HG02642 (cell line): ENCODE measurements at regions not wholly inside any gene's neighbourhood (a gene's known extent, or its start where the extent isn't known, plus 50 kb on each side); places are given as distances from the start of the nearest gene placed in this dataset.
A peak's percentile ranks its signal among the peaks of the same experiment; 100 is the strongest.
"Not testable (repeated sequence)": the region's sequence is repeated elsewhere in the genome, so short reads cannot be mapped to it uniquely, and the experiment has no call there.

Experiments used
- ATAC-seq: cut with Tn5 transposase; IDR thresholded peaks from one replicate; pipeline ENCODE4 v1.9.1; 2021; ENCODE audit warnings: mild to moderate bottlenecking; ENCODE audit not compliant: unreplicated experiment, poor library complexity

DNA sequence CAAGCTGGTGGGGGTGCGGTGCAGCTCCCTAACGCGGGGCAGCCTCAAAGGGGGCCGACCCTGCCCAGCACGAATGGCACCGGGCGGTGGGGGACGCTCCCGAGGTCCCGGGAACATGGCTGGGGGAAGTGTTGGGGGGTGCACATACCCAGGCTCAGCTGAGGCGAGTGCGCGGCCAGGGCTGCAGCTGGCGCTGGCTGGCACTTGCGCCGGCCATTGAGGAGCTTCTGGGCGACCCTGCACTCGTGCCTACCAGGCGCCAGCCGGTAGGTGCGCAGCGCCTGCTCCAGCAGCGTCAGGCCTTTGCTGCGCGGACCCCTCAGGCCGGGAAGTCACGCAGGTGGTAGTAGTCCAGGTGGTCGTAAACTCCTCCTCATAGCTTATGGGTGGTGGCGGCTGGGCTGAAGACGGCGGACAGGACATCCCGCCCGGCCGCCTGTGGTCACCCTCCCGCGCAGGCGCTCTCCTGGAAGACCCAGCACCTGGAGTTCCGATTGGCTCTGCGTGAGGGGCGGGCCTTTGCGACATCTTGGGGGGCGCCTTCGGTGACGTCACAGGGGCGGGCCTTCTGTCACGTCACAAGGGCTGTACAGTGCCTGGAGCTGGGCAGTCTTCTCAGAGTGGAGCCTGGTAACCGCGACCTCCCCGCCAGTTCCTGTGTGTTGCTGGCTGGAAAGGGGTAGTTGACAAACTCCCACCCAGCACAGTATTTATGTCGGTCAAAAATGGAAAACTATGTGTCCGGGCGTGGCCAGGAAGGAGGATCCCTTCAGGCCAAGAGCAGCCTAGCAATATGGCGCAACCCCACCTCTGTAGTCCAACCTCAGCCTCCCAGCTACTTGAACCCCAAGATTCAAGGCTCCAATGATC is 74.5 kb upstream of the ERV3-1 start:
- peak; percentile 100 for ATAC-seq

DNA sequence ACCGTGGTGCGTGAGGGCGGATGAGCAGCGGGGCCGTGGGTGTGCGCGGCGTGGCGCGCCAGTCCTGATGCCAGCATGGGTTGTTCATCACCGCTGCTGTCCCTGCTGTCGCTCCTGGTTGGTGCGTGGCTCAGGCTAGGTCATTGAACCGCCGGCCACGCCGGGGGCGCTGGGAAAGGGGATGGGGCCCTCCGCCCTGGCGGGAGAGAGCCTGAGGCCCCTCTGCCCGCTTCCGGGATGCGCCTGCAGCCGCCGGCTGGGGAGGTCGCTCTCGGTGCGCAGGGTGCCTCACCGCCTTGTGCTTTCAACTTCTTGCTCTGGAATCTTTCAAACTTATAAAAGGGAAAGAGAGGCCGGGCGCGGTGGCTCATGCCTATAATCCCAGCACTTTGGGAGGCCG is 68.5 kb upstream of the ERV3-1 start:
- not testable (repeated sequence) for ATAC-seq

DNA sequence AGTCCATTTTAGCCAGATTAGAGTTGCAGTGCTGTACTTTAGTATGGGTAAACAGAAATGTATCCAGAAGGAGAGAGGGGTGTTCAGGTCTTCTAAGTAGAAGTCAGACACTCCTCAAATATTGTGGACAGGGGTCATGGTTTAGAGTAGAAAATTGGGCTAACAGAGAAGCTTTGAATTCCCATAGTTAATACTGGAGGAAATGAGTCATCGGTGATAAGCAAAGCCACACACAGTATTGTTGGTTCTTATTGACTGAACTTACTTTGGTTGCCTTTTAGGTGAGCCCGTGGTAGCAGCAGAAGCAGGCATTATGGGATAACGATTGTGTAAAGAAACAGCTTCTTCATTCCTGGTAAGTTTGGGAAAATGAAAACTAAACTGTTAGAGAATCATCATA is 66.7 kb upstream of the ERV3-1 start:
- not testable (repeated sequence) for ATAC-seq

DNA sequence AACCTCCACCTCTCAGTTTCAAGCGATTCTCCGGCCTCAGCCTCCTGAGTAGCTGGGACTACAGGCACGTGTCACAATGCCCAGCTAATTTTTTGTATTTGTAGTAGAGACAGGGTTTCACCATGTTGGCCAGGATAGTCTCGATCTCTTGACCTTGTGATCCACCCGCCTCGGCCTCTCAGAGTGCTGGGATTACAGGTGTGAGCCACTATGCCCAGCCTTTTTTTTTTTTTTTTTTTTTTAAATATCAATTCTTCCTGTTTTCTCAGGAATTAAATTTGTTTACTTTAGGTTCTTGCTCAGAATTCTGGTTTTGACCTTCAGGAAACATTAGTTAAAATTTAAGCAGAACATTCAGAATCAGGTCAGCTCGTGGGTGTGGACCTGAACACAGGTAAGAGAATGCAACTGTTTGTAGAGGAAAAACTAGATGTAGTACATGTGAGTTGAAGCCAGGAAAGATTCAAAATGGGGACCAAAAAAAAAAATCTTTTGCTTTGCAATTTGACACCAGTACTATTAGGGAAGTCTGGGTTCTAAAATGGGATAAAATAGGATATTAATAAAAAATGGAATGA is 65.5 kb upstream of the ERV3-1 start:
- not testable (repeated sequence) for ATAC-seq

DNA sequence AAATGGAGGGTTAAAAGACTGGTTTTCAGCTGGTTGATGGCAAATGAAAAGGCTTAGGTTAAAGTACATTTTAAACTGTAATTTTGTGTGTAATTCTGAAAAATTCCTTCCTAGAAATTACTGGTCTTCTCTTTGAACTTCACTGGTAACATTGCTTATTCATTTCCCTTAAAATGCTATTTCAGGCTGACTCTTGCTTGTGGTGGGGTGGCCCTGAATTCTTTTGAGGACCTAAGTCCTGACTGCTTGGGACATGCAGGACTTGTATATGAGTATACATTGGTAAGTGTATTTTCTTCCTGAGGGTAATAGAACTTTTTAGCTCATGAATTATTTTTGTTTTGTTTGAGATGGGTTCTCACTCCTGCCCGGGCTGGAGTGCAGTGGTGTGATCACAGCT is 63.0 kb upstream of the ERV3-1 start:
- ATAC-seq: not testable (repeated sequence)

DNA sequence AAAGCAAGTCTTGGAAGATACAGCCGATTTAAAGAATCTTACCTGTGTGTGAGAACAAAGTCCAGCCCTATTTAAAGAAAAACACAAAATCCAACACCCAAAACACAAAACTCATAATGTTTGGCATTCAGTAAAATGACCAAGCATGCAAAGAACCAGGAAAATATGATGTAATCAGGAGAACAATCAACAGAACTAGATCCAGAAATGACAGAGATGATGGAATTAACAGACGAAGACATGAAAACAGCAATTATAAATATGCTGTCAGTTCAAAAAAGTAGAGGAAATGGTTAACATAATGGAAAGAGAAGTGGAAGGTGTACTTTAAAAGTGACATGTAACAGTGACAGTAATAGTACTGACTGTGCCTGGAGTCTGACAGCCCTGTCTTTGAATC is 56.1 kb upstream of the ERV3-1 start:
- not testable (repeated sequence) for ATAC-seq

DNA sequence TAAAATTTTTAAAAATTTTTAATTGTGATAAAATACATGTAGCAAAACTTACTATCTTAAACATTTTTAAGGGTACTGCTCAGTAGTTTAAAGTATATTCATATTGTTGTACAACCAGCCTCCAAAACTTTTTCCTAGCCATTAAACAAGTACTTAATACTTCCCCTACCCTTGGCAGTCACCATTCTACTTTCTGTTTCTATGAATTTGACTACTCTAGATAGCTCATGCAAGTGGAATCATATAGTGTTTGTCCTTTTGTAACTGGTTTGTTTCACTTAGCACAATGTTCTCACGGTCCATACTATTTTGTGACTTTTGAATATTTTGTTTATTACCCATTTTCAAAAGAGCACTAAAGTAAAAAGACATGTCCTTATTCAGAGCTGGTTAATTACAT is 52.8 kb upstream of the ERV3-1 start:
- peak; percentile 75 for ATAC-seq
